GM12891 (cell line): ENCODE measurements at regions not wholly inside any gene's neighbourhood (a gene's known extent, or its start where the extent isn't known, plus 50 kb on each side); places are given as distances from the start of the nearest gene placed in this dataset.

Experiments
- PAX5 ChIP-seq: IDR thresholded peaks from 2 replicates; pipeline ENCODE4 v1.6.1; 2011; ENCODE audit warnings: low read length, moderate library complexity, mild to moderate bottlenecking; ENCODE audit not compliant: insufficient read depth, severe bottlenecking
- POLR2A ChIP-seq: IDR thresholded peaks from 2 replicates; pipeline ENCODE4 v1.6.1; 2011; ENCODE audit warnings: low read depth, low read length, control low read depth
- POLR2AphosphoS5 ChIP-seq: IDR thresholded peaks from 2 replicates; pipeline ENCODE4 v1.6.1; 2011; ENCODE audit warnings: low read depth, low read length, control low read depth
- POU2F2 ChIP-seq: IDR thresholded peaks from 2 replicates; pipeline ENCODE4 v1.6.1; 2011; ENCODE audit warnings: low read depth, mild to moderate bottlenecking, control low read depth, low read length, moderate library complexity
- SPI1 ChIP-seq: IDR thresholded peaks from 2 replicates; pipeline ENCODE4 v1.6.1; 2011; ENCODE audit warnings: low read depth, low read length, control low read depth
- TAF1 ChIP-seq: IDR thresholded peaks from 2 replicates; pipeline ENCODE4 v1.6.1; 2011; ENCODE audit warnings: low read depth, low read length, control low read depth

- TF ChIP-seq POLR2AphosphoS5 = no peak
- TF ChIP-seq POLR2A = no peak
- no peak for TF ChIP-seq TAF1
- no peak for TF ChIP-seq SPI1
- TF ChIP-seq POU2F2 = no peak
- TF ChIP-seq PAX5 = no peak
These were observed 857.7 kb downstream of the GALR1 start for GRCh38 chr18:78107363-78107762.
